IPS-NIHi11 (cell line): ENCODE measurements at regions not wholly inside any gene's neighbourhood (a gene's known extent, or its start where the extent isn't known, plus 50 kb on each side); places are given as distances from the start of the nearest gene placed in this dataset.

Source experiments
- DNase-seq: peaks from one replicate; pipeline ENCODE4 v3.0.0; 2012; ENCODE audit warnings: mixed read lengths, low spot score

- no peak for DNase-seq
Observed at GRCh38 chr6:81694855-81695254, 57.6 kb downstream of the TENT5A start.

GRCh38 chr6:81694207-81694606, 58.3 kb downstream of the TENT5A start:
- no peak for DNase-seq

GRCh38 chr6:81693266-81693665, 59.2 kb downstream of the TENT5A start:
- DNase-seq = no peak

- DNase-seq = no peak
Observed at GRCh38 chr6:81690073-81690472, 62.4 kb downstream of the TENT5A start.

- DNase-seq = no peak
Observed at GRCh38 chr6:81689580-81689979, 62.9 kb downstream of the TENT5A start.

GRCh38 chr6:81683912-81684311, 68.6 kb downstream of the TENT5A start:
- no peak for DNase-seq

GRCh38 chr6:81682858-81683620, 69.4 kb downstream of the TENT5A start:
- no peak for DNase-seq

GRCh38 chr6:81682235-81682795, 70.2 kb downstream of the TENT5A start:
- DNase-seq = no peak

- no peak for DNase-seq
Observed at GRCh38 chr6:81669445-81669844, 83.0 kb downstream of the TENT5A start.

- DNase-seq = no peak
Observed at GRCh38 chr6:81668615-81669047, 83.8 kb downstream of the TENT5A start.

GRCh38 chr6:81666481-81666880, 86.0 kb downstream of the TENT5A start:
- DNase-seq = no peak

- no peak for DNase-seq
Observed at GRCh38 chr6:81656231-81656630, 96.2 kb downstream of the TENT5A start.

GRCh38 chr6:81655696-81656095, 96.8 kb downstream of the TENT5A start:
- DNase-seq = no peak

- DNase-seq = no peak
Observed at GRCh38 chr6:81648502-81648901, 104.0 kb downstream of the TENT5A start.

- DNase-seq = no peak
Observed at GRCh38 chr6:81643156-81643555, 109.3 kb downstream of the TENT5A start.

- no peak for DNase-seq
Observed at GRCh38 chr6:81640891-81641290, 111.6 kb downstream of the TENT5A start.

GRCh38 chr6:81640126-81640525, 112.4 kb downstream of the TENT5A start:
- DNase-seq = no peak

GRCh38 chr6:81638366-81638765, 114.1 kb downstream of the TENT5A start:
- no peak for DNase-seq

GRCh38 chr6:81636930-81637568, 115.4 kb downstream of the TENT5A start:
- DNase-seq = no peak

GRCh38 chr6:81634155-81634880, 118.2 kb downstream of the TENT5A start:
- DNase-seq = no peak

GRCh38 chr6:81633391-81633790, 119.1 kb downstream of the TENT5A start:
- DNase-seq = no peak

GRCh38 chr6:81630719-81631118, 121.8 kb downstream of the TENT5A start:
- DNase-seq = no peak

GRCh38 chr6:81625216-81625615, 127.3 kb downstream of the TENT5A start:
- no peak for DNase-seq
